ENCODE measurements at regions not wholly inside any gene's neighbourhood (a gene's known extent, or its start where the extent isn't known, plus 50 kb on each side); places are given as distances from the start of the nearest gene placed in this dataset.

DNA sequence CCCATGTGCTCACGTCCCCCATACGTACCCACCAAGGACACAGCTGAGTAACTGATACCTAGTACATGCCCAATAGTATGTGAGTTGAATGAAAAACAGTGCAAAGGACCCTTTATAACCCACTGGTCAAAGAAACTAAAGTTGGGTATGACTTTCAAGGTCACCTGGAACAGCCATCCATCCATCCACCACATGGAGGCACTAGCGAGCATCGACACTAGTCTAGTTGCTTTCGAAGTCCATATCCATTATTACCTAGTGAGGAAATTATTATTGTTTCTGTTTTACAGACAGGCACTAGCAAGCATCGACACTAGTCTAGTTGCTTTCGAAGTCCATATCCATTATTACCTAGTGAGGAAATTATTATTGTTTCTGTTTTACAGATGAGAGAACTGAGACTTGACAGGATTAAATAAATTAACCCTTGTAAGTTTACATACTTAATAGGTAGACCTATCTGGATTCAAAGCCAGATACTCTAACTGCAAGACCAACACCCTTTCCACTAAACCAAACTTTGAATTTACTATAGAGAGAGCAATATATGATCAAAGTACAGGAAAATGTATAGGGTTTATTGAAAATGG, 233.7 kb downstream of the METTL4 start:
- peak; percentile 8 to 28 for DNase-seq

DNA sequence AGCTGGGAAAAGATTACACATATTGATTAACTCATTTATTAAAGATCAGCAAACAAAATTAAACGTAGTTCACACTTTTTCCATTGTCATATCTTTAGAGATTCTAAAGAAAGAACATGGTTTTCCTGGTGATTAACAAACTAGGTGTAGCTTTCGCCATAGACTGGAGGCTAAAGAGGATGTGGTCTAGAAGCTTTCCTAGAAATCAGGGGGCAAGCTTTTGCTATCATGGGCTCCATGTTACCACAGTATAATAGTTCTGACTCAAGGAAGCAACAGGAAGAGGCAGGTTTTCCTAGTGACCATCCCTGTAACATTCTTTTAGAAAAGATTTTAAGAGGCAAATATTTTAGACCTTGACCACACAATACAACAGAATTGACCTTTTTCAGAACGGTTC, 232.7 kb downstream of the METTL4 start:
- DNase-seq, result no peak

DNA sequence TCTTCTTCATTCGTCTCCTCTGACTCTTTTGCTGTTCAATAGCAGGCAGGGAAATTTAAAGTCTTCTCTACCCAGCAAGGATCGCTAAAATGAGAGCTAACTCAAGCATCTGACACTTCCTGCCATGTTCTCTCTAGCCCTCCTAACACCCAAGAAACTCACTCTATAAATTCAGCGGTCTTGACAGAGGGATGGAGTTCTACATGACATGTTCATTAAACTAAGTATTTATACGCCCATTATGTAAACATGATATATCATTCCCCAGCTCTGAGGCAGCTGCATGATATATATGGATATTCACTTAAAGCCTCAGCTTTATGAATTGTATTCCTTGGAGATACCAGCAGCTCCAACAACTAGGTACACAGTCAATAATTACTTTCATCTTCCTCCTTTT, 231.0 kb downstream of the METTL4 start:
- no peak for DNase-seq

DNA sequence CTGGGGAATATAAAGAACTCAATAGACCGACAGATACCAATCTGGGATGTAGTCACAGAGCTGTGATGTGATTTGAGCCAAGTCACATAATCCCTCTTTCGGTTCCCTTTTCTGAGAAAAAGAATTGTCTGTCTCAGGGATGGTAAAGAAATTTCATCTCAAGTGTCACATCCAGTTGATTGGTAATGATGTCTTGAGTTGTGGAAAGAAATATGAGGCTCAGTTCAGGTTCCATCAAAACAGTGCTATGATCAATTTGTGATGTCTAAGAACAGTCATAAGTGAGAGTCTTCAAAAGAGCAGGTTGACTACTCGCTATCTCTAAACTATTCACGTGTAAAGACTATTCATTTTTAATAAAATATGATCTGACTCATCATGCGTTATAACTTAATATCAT, 223.3 kb downstream of the METTL4 start:
- no peak for DNase-seq

DNA sequence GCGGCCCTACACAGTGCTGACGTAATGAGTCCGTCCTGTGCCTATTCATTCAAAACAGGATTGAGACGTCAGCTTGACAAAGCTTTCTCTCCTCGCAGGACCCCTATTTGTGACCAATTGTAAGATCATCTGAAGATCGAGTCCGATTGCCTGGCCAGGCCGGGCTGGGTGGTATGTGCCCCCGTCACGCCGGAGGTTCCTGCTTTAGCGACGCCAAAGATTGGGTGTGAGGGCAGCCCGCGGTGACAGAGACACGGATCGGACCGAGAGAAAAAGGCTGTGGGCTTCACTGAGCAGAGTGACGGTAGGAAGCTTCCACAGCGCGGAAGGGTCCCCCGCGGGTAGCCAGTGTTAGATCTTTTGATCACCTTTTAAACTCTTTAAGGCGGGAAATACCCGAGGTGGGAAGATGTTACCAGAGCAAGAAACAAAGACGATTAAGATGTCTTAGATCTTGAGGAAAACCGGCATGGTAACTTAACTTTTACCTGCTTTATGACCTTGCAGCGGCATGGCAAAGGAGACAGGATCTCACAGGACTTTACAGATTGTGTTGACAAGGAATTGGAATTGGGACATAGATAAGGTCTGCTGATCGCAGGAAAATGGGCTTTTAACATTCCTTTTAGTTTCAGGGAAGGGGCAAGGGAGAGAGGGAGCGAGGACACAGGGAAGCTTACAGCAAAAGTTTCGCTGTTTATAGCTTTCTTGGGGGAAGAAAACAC, 220.0 kb downstream of the METTL4 start:
- DNase-seq, result no peak

DNA sequence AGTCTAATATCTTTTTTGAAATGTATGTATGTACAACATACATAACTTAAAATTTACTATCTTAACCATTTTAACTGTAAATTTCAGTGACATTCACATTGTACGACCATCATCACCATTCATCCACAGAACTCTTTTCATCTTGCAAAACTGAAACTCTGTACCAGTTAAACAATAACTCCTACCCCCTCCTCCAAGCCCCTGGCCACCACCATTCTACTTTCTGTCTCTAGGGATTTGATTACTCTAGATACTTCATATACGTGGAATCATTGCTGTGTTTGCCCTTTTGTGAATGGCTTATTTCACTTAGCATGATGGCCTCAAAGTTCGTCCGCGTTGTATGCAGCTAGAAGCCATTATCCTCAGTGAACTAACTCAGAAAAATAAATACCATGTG, 217.0 kb downstream of the METTL4 start:
- DNase-seq, result no peak

DNA sequence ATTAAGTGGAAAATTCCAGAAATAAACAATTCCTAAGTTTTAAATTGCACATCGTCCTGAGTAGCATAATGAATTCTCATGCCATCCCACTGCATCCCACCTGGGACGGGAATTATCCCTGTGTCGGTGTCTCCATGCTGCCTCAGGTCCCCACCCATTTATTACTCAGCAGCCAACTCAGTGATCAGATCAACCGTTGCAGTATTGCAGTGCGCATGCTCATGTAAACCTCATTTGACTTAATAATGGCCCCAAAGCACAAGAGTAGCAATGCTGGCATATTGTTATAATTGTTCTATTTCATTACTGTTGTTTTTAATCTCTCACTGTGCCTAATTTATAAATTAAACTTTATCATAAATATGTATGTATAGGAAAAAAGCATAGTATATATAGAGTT, 214.4 kb downstream of the METTL4 start:
- DNase-seq, result no peak

DNA sequence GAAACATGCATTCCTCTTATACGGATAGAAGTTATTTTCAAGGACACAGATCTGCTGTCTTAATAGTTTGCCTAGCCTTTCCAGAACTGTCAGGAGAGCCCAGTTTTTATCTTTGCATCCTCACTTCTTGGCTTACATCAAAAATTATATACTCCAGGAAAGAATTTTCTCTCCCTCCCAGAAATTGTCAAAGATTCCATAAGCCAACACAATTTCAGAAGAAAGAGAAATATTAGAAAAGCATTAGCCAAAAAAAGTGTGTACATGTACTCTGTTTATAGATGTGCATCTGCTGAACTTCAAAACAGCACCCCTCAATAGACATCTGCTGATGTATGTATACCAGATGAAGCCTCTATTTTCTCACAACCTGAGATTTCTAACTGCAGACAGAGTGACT, 210.4 kb downstream of the METTL4 start:
- DNase-seq, result no peak

DNA sequence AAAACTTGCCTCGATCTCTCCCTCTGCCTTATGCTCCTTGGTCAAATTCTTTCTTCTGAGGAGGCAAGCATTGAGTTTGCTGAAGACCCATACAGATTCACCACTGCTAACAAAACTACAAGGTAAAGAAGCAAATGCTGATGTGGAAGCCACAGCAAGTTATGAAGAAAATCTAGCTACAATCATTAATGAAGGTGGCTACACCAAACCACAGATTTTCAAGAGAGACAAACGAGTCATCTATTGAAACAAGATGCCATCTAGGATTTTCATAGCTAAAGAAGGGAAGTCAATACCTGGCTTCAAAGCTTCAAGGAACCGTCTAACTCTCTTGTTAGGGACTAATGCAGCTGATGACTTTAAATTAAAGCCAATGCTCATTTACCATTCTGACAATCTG, 203.2 kb downstream of the METTL4 start:
- DNase-seq, result no peak

DNA sequence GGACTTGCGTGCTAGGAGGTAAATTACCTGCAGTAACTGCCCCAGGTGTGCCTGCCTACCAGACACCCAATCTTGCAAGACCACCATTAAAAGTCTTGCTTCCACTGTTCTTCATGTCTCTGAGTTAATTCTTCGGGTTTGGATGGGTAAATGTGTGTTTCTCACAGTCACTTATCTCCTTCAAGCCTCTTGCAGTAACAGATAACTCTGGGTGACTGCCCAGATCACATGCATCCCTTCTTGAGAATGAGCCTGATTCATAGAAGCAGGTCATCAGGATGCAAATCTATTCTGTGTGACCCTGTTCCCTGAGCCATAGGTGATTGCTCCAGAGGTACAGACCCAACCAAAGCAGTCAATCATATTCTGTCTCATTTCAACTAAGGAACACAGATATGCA, 194.6 kb downstream of the METTL4 start:
- no peak for DNase-seq

DNA sequence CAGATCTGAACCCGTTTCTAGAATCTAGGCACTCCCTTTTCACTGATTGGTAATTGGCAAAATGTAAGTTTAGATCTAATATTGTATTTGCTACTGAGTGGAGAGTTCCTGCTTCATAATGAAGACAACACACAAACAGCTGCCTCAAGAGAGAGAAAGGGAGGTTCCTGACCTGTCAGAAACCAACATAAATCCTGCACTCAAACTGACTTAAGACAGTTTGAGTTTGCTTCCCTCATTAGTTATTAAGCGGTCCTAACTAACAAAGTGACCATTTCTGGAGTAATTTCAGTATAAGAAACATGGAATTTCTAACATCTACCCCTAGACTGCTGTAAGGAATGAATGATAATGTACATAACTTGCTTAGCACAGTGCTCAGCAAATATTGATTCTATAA, 191.2 kb downstream of the METTL4 start:
- DNase-seq, result no peak

DNA sequence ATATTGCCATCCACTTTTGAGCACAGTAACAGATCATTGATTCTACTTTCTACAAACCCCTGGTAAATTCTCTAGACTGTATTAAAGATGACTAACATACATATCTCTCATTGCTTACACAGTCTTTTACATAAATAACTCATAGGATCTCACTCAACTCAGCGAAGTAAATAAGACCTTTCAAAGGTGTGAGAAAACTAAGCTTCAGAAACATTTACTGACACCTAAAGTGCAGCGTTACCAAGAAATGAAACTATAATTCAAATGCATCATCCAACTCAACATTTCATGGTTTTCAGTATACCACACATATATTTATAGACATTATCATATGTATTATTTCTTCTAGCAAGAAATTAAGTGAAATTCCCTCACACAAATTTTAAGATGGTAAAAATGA, 189.8 kb downstream of the METTL4 start:
- DNase-seq, result no peak

DNA sequence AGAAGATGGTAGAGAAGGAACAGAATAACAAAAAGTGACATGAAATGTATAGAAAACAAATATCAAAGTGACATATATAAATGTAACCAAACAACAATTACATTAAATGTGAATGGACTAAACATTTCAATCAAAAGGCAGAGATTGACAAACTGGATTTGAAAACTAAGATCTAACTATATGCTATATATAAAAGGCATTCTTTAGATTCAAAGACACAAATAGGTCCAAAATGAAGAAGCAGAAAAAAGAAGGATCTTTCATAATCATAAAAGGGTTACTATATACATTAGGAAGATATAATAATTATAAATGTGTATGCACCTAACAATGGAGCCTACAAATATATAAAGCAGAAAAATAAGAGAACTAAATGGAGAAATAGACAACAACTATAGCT, 183.7 kb downstream of the METTL4 start:
- no peak for DNase-seq

DNA sequence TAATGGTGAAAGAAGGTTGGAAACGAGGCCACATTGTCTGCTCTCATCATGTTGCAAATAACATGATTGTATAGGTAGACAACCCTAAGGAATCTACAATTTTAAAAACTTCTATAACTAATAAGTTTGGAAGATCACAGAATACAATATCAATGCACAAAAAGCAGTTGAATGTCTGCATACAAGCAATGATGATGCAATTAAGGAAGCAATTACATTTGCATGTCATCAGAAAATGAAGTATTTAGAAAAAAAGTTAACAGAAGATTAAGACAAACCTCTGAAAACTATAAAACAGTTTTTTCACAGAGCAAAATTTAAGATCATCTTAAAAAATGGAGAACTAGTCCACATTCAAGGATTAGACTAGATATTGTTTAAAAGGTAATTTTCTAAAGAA, 181.1 kb downstream of the METTL4 start:
- no peak for DNase-seq

DNA sequence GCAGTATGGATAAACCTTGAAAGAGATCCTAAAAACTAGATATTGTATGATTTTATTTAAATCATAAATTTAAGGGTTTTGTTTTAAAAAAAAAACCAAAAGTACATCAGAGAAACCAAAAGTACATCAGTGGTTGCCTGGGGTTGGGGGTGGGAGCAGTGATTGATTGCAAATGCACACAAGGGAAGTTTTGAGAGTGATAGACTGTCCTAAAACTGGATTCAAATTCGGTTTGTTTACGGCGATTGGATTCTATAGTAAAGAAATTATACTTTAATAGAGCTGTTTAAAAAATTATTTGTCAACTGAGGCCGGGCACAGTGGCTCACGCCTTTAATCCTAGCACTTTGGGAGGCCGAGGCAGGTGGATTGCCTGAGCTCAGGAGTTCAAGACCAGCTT, 179.8 kb downstream of the METTL4 start:
- no peak for DNase-seq

DNA sequence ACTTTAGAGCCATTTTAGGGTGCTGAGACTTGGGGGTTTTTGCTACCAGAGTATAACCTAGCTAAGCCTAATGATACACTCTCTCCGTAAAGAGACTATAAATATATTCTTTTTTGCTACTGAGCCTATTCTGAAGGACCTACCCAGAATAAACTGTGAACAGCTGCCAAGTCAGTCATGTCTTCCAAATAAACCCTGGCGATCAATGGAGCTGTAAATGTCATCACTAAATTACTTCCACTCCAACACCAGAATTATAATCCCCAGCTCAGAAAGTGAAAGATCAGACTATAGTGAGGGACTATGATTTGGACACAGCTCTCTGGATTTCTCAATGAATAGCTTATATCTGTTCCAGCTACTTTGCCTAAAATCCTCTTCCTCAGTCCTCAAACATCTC, 178.9 kb downstream of the METTL4 start:
- DNase-seq, result no peak

DNA sequence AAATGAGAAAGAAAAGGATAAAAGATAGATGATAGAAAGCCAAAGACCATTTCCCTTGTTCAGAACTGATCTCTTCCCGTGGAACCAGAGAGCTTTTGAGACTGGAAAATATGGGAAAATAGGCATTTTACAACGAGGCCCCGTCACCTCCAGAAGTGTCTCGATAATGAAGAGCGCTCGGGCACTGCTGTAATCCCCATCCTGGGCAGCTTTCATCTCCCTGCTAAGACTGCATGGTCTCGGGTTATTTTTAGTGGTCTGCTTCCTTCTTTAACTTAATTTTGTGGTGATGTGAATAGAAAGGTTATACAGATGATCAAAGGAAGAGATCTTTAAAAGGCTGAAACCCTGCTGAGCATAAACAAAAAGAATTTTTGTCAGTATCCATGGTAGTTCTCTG, 176.6 kb downstream of the METTL4 start:
- DNase-seq, result no peak

DNA sequence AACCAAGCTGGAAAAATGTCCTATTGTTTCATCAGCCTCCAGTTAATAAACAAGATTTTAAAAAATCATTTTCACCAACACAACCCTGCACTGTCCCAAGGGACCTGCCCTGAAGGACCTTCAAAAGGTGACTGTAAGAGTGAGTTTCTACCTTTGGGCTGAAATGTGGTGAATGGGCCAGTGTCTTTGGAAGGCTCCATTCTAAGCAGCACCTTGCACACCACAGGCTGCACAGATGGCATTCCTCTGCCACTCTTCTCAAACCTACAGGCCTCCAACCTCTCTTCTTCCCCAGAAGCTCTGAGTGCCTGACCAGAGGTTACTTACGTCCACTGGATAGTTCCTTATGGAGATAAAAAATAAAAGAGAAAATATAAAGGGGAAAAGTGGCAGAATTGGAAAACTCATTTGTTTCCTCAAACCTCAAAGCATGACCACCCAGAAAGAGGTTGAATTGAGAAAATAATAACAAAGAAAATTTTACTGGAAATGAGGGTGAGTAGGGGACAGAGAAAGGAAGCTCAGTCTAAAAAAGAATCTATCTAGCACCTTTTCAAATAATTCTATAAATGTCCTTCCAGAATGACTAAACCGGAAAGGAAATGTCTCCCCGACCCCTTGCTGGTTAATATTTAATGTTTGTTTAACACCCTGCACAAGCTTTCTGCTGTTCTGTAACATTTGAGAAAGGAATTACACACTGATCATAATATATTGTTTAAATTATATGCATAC, 175.7 kb downstream of the METTL4 start:
- no peak for DNase-seq

DNA sequence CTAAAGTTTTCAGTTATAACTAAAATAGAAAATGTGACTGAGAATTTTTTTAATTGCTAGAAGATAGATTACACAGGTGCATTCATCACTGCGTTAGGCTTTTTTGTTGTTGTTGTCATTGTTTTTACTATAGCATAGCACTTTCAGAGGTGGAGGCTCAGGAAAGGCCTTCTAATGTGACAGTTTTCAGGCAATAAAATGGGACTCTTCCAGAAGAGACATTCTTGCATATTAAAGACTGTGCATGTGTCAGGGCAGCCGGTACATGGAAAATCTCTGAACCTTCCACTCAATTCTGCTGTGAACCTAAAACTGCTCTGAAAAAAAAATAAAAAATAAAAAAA, 175.2 kb downstream of the METTL4 start:
- DNase-seq, result no peak

DNA sequence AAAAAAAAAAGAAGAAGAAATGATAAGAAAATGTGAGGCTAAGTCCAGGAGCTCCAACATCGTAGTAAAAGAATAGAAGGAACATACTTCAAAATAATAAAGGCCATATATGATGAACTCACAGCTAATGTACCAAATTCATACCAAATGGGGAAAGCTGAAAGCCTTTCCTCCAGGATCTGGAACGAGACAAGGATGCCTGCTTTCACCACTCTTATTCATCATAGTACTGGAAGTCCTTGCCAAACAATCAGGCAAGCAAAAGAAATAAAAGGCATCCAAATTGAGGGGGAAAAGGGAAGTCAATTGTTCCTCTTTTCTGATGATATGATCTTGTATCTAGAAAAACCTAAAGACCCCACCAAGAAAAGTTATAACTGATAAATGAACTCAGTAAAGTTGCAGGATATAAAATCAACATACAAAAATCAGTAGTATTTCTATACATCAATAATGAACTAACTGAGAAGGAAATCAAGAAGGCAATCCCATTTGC, 170.6 kb downstream of the METTL4 start:
- DNase-seq, result no peak

DNA sequence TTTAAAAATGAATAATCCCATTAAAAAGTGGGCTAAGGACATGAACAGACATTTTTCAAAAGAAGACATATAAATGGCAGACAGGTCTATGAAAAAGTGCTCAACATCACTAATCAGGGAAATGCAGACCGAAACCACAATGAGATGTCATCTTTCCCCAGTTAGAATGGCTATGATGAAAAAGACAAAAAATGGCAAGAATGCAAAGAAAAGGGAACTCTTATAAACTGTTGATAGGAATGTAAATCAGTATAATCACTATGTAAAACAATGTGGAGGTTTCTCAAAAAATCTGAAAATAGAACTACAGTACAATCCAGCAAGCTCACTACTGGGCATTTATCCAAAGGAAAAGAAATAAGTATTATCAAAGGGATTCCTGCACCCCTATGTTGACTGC, 169.2 kb downstream of the METTL4 start:
- DNase-seq, result no peak

DNA sequence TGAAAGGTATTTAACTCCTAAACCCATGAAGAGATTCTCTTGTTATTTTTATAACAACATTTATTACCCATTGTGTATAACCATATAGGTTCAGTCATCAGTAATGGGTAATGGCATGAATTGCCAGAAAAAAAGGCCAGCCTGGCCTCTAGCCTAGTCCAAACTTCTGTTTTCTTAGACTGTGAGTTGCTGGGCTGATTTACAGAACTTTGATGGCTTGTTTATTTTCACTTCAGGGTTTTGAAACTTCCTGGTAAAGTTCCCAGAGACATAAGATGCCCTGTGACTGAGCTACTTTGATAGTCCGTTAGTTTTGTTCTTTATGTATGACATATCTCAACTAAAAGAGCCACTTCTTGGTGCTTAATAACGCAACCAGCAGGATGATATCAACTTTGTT, 164.8 kb downstream of the METTL4 start:
- no peak for DNase-seq

DNA sequence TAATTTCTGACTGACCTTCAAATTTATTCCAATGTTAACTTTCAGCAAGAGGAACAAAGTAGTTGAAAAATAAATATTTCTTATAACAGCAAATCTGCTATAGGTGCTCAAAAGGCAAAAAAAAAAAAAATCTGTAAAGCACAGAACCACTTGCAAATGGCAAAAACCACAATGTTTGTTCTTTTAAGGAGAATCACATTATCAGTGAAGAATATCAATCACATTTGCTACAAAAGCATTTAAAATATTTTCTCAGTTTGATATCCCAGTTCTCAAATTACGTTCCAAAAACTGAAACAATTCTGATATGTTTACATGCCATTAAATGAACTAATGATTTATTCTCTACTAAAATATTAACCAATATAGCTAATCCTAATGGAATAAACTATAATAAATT, 163.3 kb downstream of the METTL4 start:
- no peak for DNase-seq

DNA sequence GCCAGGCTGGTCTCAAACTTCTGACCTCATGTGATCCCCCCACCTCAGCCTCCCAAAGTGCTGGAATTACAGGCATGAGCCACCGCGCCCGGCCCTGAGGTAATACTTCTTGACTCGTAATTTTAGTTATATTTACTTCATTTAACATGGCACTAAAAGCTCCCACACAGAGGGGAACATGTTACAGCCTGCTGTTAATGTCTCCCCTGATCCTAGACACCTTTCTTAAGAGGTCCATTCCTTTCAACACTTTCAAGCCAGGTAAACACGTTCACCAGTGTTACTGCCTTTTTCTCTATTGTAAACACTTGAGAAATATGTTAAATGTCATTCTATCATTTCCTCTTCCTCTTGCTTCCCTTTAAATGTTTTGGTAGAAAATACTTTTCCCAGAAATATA, 161.4 kb downstream of the METTL4 start:
- no peak for DNase-seq

DNA sequence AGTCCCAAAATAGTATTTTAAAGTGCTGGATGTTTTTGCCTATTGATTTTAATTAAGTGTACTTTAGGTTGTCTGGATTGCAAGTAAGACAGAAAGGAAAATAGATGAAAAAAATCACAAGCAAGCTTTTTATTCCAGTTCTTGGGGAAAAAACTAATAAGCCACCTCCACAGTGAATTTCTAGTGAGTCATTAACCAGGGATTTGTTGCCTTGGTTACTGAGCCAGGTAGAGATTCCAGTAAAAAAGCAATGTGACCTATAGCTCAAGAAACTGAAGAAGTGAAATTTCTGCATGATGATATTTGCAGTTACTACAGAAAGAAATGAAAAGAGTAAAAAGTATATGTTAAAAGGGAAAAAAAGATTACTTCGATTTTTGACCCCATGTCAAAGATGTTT, 160.6 kb downstream of the METTL4 start:
- no peak for DNase-seq

Measured in activated CD4-positive, alpha-beta T cell treated with anti-CD3 and anti-CD28 coated beads for 4 hours (primary cell).